Neural progenitor cell (in vitro differentiated cells): ENCODE measurements at regions not wholly inside any gene's neighbourhood (a gene's known extent, or its start where the extent isn't known, plus 50 kb on each side); places are given as distances from the start of the nearest gene placed in this dataset.
A peak's percentile ranks its signal among the peaks of the same experiment; 100 is the strongest.

Source experiments
- DNase-seq: peaks from one replicate; pipeline ENCODE4 v3.0.0-alpha.2; 2016; ENCODE audit warnings: low spot score
- H2AFZ ChIP-seq: fragments of 200-600 bp; sonication (generic); replicated peaks from 2 replicates; pipeline ENCODE4 v1.6.1; 2016; ENCODE audit warnings: antibody characterized with exemption
- H3F3A ChIP-seq: fragments of 200-600 bp; sonication (generic); 2 replicates; pipeline ENCODE4 v1.6.1; 2016; ENCODE audit warnings: antibody characterized with exemption, low read depth
- H3K27ac ChIP-seq: fragments of 200-600 bp; sonication (generic); 2 replicates; pipeline ENCODE4 v1.5.1; 2016; ENCODE audit warnings: mild to moderate bottlenecking
- H3K27me3 ChIP-seq: fragments of 200-600 bp; sonication (generic); 2 replicates; pipeline ENCODE4 v1.6.1; 2016; ENCODE audit warnings: mild to moderate bottlenecking, moderate library complexity
- H3K36me3 ChIP-seq: fragments of 200-600 bp; sonication (generic); 2 replicates; pipeline ENCODE4 v1.5.1; 2016
- H3K4me1 ChIP-seq: fragments of 200-600 bp; sonication (generic); 2 replicates; pipeline ENCODE4 v1.6.1; 2016; ENCODE audit warnings: mixed run types
- H3K4me2 ChIP-seq: fragments of 200-600 bp; sonication (generic); 2 replicates; pipeline ENCODE4 v1.6.1; 2016
- H3K4me3 ChIP-seq: fragments of 200-600 bp; sonication (generic); 2 replicates; pipeline ENCODE4 v1.5.1; 2016
- H3K79me2 ChIP-seq: fragments of 200-600 bp; sonication (generic); 2 replicates; pipeline ENCODE4 v1.6.1; 2016; ENCODE audit warnings: low read depth
- H3K9ac ChIP-seq: fragments of 200-600 bp; sonication (generic); 2 replicates; pipeline ENCODE4 v1.6.1; 2016
- H3K9me3 ChIP-seq: fragments of 200-600 bp; sonication (generic); 2 replicates; pipeline ENCODE4 v1.5.1; 2016; ENCODE audit warnings: low read depth
- H4K20me1 ChIP-seq: fragments of 200-600 bp; sonication (generic); 2 replicates; pipeline ENCODE4 v1.6.1; 2016; ENCODE audit warnings: low read depth
- H3K27ac Mint-ChIP-seq: 3 replicates; pipeline ENCODE4 v1.8.0; 2021; ENCODE audit warnings: mixed read lengths
- H3K27me3 Mint-ChIP-seq: 2 replicates; pipeline ENCODE4 v1.8.0; 2022; ENCODE audit warnings: low read depth, mild to moderate bottlenecking, inconsistent platforms, moderate library complexity, mixed read lengths; ENCODE audit not compliant: insufficient read depth
- H3K36me3 Mint-ChIP-seq: 3 replicates; pipeline ENCODE4 v1.8.0; 2021; ENCODE audit warnings: mixed read lengths
- H3K4me1 Mint-ChIP-seq: 3 replicates; pipeline ENCODE4 v1.8.0; 2021; ENCODE audit warnings: mixed read lengths
- H3K4me3 Mint-ChIP-seq: 3 replicates; pipeline ENCODE4 v1.8.0; 2021; ENCODE audit warnings: mild to moderate bottlenecking, moderate library complexity, mixed read lengths
- H3K9me3 Mint-ChIP-seq: 3 replicates; pipeline ENCODE4 v1.8.0; 2020; ENCODE audit warnings: mixed read lengths
- CTCF ChIP-seq: fragments of 200-600 bp; sonication (generic); IDR thresholded peaks from 2 replicates; pipeline ENCODE4 v1.5.1; 2017; ENCODE audit warnings: antibody characterized with exemption, mild to moderate bottlenecking
- EZH2 ChIP-seq: fragments of 200-600 bp; sonication (generic); IDR thresholded peaks from 2 replicates; pipeline ENCODE4 v1.6.1; 2017; ENCODE audit warnings: antibody characterized with exemption, mild to moderate bottlenecking, moderate library complexity
- EZH2phosphoT487 ChIP-seq: fragments of 200-600 bp; sonication (generic); IDR thresholded peaks from 2 replicates; pipeline ENCODE4 v1.6.1; 2017; ENCODE audit warnings: antibody characterized with exemption

DNA sequence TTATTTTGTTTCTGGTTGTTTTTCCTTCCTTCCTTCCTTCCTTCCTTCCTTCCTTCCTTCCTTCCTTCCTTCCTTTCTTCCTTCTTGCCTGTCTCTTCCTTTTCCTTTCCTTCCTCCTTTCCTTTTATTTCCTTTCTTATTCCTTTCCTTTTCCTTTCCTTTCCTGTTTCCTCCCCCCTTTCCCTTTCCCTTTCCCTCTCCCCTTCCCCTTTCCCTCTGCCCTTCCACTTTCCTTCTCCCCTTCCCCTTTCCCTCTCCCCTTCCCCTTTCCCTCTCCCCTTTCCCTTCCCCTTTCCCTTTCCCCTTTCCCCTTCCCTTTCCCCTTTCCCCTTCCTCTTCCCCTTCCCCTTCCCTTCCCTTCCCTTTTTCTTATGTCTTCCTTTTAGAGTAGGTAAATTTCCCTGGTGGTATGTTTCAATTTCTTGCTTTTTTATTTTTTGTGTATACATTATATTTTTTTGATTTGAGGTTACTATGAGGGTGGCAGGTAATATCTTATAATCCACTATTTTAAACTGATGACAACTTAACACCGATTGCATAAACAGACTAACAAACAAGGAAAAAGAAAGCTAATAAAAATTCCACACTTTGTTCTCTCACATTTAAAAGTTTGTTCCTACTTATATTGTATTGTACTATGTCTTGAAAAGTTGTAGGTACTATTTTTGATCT, 311.0 kb upstream of the FSHR start:
- no peak overlapping the region for H3K27ac ChIP-seq
- H3K9me3 Mint-ChIP-seq = no peaks in the 10 kb centered on the region
- H3K4me1 ChIP-seq = no peaks in the 10 kb centered on the region
- H4K20me1 ChIP-seq = no peaks in the 10 kb centered on the region
- no peak overlapping the region for H3K4me3 Mint-ChIP-seq
- TF ChIP-seq EZH2 = no peak
- no peak for TF ChIP-seq EZH2phosphoT487
- TF ChIP-seq CTCF = no peak
- H3K36me3 Mint-ChIP-seq = no peaks in the 10 kb centered on the region
- H3K9me3 ChIP-seq = no peaks in the 10 kb centered on the region
- no peak for DNase-seq
- H3K9ac ChIP-seq = no peak overlapping the region
- no peaks in the 10 kb centered on the region for H3K4me1 Mint-ChIP-seq
- no peaks in the 10 kb centered on the region for H3K79me2 ChIP-seq
- no peaks in the 10 kb centered on the region for H3K36me3 ChIP-seq
- no peak overlapping the region for H3K4me3 ChIP-seq
- H3K27me3 ChIP-seq = no peaks in the 10 kb centered on the region
- no peak overlapping the region for H2AFZ ChIP-seq
- no peaks in the 10 kb centered on the region for H3F3A ChIP-seq
- no peaks in the 10 kb centered on the region for H3K27me3 Mint-ChIP-seq
- H3K4me2 ChIP-seq = no peak overlapping the region
- no peak overlapping the region for H3K27ac Mint-ChIP-seq

GRCh38 chr2:49459314-49459993, 305.1 kb upstream of the FSHR start:
- no peak overlapping the region for H3K27ac Mint-ChIP-seq
- no peaks in the 10 kb centered on the region for H3K9me3 Mint-ChIP-seq
- no peaks in the 10 kb centered on the region for H3K36me3 Mint-ChIP-seq
- Histone ChIP-seq H3K4me2 (no peak overlapping the region), H3F3A (no peaks in the 10 kb centered on the region), H3K27ac (no peak overlapping the region), H3K27me3 (no peaks in the 10 kb centered on the region), H3K4me1 (no peaks in the 10 kb centered on the region), H3K9ac (no peak overlapping the region), H2AFZ (peak overlapping the region; percentile 38), H4K20me1 (no peaks in the 10 kb centered on the region), H3K4me3 (no peak overlapping the region), H3K9me3 (no peaks in the 10 kb centered on the region), H3K36me3 (no peaks in the 10 kb centered on the region), H3K79me2 (no peaks in the 10 kb centered on the region)
- no peaks in the 10 kb centered on the region for H3K4me1 Mint-ChIP-seq
- TF ChIP-seq EZH2phosphoT487 (no peak), CTCF (peak; percentile 30)
- no peaks in the 10 kb centered on the region for H3K27me3 Mint-ChIP-seq
- DNase-seq = no peak
- no peak overlapping the region for H3K4me3 Mint-ChIP-seq

DNA sequence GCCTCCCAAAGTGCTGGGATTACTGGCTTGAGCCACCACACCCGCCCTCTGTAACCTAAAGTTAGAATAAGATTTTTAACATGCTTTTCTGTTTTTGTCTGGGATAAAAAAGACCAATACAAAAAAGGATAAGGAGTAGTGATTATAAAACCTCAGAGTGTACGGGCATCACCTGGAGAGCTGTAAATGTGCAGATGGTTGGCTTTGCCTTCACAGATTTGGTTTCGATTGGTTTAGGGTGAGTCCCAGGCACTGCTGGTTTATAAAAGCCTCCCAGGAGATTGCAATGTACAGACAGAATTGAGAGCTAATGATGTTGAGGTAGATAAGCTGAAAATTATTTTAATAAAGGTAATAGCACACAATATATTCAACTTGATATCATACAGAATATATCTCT, 289.7 kb upstream of the FSHR start:
- Histone ChIP-seq H3K4me3 (no peak overlapping the region), H4K20me1 (no peaks in the 10 kb centered on the region), H2AFZ (no peak overlapping the region), H3K4me2 (no peak overlapping the region), H3K9me3 (no peaks in the 10 kb centered on the region), H3K9ac (no peak overlapping the region), H3K27me3 (no peaks in the 10 kb centered on the region), H3K27ac (no peak overlapping the region), H3F3A (no peaks in the 10 kb centered on the region), H3K4me1 (peaks cover 8% of the 10 kb centered on the region), H3K79me2 (no peaks in the 10 kb centered on the region), H3K36me3 (no peaks in the 10 kb centered on the region)
- no peak overlapping the region for H3K4me3 Mint-ChIP-seq
- H3K4me1 Mint-ChIP-seq = no peaks in the 10 kb centered on the region
- no peak overlapping the region for H3K27ac Mint-ChIP-seq
- no peak for DNase-seq
- H3K9me3 Mint-ChIP-seq = no peaks in the 10 kb centered on the region
- no peaks in the 10 kb centered on the region for H3K27me3 Mint-ChIP-seq
- no peak for TF ChIP-seq EZH2
- TF ChIP-seq CTCF = no peak
- no peak for TF ChIP-seq EZH2phosphoT487
- H3K36me3 Mint-ChIP-seq = no peaks in the 10 kb centered on the region
